Activated CD8-positive, alpha-beta memory T cell treated with anti-CD3 and anti-CD28 coated beads for 36 hours (primary cell): ENCODE measurements at regions not wholly inside any gene's neighbourhood (a gene's known extent, or its start where the extent isn't known, plus 50 kb on each side); places are given as distances from the start of the nearest gene placed in this dataset.
"Not testable (repeated sequence)": the region's sequence is repeated elsewhere in the genome, so short reads cannot be mapped to it uniquely, and the experiment has no call there.

Source experiments
- CTCF ChIA-PET: fragments of 350-600 bp; sonication (Branson Sonifier 250); formaldehyde crosslinking; loops from one replicate; lab custom pipeline; 2021; ENCODE audit warnings: antibody characterized with exemption; lab: Charles Lee
- POLR2A ChIA-PET: fragments of 350-600 bp; sonication (Branson Sonifier 250); formaldehyde crosslinking; loops from one replicate; lab custom pipeline; 2021; ENCODE audit warnings: antibody characterized with exemption; lab: Charles Lee

GRCh38 chr3:168813225-168813802 lies 717.6 kb upstream of the GOLIM4 start:
- CTCF ChIA-PET = no interaction called here
- POLR2A ChIA-PET = no interaction called here

GRCh38 chr3:168812234-168812633 lies 716.5 kb upstream of the GOLIM4 start:
- CTCF ChIA-PET = no interaction called here
- POLR2A ChIA-PET = no interaction called here

- CTCF ChIA-PET = no interaction called here
- POLR2A ChIA-PET = no interaction called here
Observed at GRCh38 chr3:168808596-168808995, 712.9 kb upstream of the GOLIM4 start.

GRCh38 chr3:168807448-168807847 lies 711.7 kb upstream of the GOLIM4 start:
- POLR2A ChIA-PET = no interaction called here
- CTCF ChIA-PET = no interaction called here

- ChIA-PET POLR2A (no interaction called here), CTCF (no interaction called here)
Observed at GRCh38 chr3:168806871-168807270, 711.1 kb upstream of the GOLIM4 start.

GRCh38 chr3:168803536-168803935 lies 707.8 kb upstream of the GOLIM4 start:
- ChIA-PET POLR2A (no interaction called here), CTCF (no interaction called here)

- POLR2A ChIA-PET = no interaction called here
- CTCF ChIA-PET = no interaction called here
Observed at GRCh38 chr3:168802766-168803165, 707.0 kb upstream of the GOLIM4 start.

GRCh38 chr3:168801794-168802193 lies 706.1 kb upstream of the GOLIM4 start:
- CTCF ChIA-PET = no interaction called here
- POLR2A ChIA-PET = no interaction called here

- ChIA-PET POLR2A (no interaction called here), CTCF (no interaction called here)
Observed at GRCh38 chr3:168796339-168796738, 700.6 kb upstream of the GOLIM4 start.

GRCh38 chr3:168794427-168794826 lies 698.7 kb upstream of the GOLIM4 start:
- ChIA-PET POLR2A (no interaction called here), CTCF (no interaction called here)

- POLR2A ChIA-PET = no interaction called here
- CTCF ChIA-PET = no interaction called here
Observed at GRCh38 chr3:168782193-168782592, 686.5 kb upstream of the GOLIM4 start.

GRCh38 chr3:168779970-168780645 lies 684.4 kb upstream of the GOLIM4 start:
- CTCF ChIA-PET, POLR2A ChIA-PET: not testable (repeated sequence)

GRCh38 chr3:168753724-168754123 lies 658.0 kb upstream of the GOLIM4 start:
- POLR2A ChIA-PET = no interaction called here
- CTCF ChIA-PET = no interaction called here

GRCh38 chr3:168752339-168752738 lies 656.6 kb upstream of the GOLIM4 start:
- ChIA-PET CTCF (no interaction called here), POLR2A (no interaction called here)

GRCh38 chr3:168747697-168748096 lies 652.0 kb upstream of the GOLIM4 start:
- ChIA-PET CTCF (no interaction called here), POLR2A (no interaction called here)

- ChIA-PET POLR2A (no interaction called here), CTCF (no interaction called here)
Observed at GRCh38 chr3:168738527-168739325, 643.0 kb upstream of the GOLIM4 start.

GRCh38 chr3:168736202-168736601 lies 640.5 kb upstream of the GOLIM4 start:
- ChIA-PET POLR2A (no interaction called here), CTCF (no interaction called here)

GRCh38 chr3:168730073-168730472 lies 634.3 kb upstream of the GOLIM4 start:
- POLR2A ChIA-PET = no interaction called here
- CTCF ChIA-PET = no interaction called here

GRCh38 chr3:168722091-168722490 lies 626.4 kb upstream of the GOLIM4 start:
- CTCF ChIA-PET = no interaction called here

GRCh38 chr3:168714609-168715240 lies 619.0 kb upstream of the GOLIM4 start:
- ChIA-PET CTCF (no interaction called here), POLR2A (no interaction called here)

More at GRCh38 chr3:168722091-168722490, 626.4 kb upstream of the GOLIM4 start:
- POLR2A ChIA-PET = no interaction called here
